ENCODE measurements at regions not wholly inside any gene's neighbourhood (a gene's known extent, or its start where the extent isn't known, plus 50 kb on each side); places are given as distances from the start of the nearest gene placed in this dataset.
A peak's percentile ranks its signal among the peaks of the same experiment; 100 is the strongest.

DNA sequence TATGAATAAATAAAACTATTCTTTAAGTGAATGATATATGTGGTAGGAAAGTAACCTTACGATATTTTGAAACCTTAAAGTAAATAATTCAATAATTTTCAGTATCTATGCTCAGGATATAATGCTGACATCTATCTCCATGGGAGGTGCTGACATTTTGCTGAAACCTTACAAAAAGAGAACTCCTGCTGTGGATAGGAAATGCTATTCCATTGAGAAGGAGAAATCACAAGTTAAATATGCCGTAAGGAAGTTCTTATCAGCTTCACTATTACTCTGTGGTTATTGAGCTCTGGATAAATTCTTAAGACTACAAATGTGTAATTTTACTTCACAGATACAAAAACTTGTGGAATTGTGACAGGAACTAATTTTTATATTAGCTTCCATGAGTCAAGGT lies 722.1 kb downstream of the TMTC2 start:
- DNase-seq: no peak

DNA sequence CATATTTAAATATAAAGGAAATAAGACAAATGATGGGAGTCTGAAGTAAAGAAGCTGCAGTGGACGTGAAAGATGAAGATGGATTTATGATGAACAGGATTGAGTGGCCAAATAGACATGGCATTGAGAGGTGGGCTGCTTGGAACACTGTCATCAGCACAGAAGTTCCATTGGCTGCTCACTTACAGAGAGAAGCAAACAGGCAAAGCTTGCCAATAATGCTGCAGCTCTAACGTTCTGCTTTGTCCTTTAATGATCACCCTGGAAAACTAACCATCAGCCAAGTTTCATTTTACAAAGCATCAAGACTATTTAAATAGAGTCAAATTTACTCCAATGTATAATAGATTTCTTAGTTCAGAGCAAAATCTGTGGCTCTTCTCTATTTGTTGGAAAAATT lies 721.4 kb downstream of the TMTC2 start:
- DNase-seq: no peak

DNA sequence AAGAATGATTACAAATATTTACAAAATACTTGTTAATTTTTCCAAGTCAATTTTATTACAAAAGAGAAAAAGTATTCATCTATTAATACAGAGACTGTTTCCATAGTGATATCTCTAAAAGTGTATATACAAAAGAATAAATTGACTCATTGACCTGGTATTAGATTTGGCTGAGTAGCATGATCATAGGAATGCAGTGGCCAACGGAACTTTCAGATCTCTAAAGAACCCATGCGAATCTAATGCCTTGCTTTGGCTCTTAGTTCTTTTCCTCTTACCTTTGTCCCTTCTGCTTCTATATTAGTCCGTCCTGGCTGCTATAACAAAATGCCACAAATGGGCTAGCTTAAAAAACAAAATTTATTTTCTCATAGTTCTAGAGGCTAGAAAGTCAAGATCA lies 717.8 kb downstream of the TMTC2 start:
- DNase-seq: no peak

DNA sequence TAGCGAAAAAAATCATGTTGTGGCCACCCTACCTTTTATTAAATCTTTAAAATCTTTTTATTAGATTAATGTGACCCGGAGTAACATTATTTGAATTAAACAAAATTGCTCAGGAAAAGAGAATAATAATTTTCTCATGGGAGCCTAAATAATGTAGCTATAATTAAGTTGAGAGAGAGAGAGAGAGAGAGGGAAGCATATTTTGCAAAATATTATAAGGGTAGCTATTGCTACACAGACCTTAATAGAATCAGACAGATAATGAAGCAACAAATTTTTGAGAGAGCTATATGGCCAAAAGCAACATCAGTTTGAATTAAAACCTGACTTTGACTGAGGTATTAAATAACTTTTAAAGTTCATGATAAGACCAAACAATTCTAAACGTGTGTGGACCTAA lies 703.5 kb downstream of the TMTC2 start:
- no peak for DNase-seq

DNA sequence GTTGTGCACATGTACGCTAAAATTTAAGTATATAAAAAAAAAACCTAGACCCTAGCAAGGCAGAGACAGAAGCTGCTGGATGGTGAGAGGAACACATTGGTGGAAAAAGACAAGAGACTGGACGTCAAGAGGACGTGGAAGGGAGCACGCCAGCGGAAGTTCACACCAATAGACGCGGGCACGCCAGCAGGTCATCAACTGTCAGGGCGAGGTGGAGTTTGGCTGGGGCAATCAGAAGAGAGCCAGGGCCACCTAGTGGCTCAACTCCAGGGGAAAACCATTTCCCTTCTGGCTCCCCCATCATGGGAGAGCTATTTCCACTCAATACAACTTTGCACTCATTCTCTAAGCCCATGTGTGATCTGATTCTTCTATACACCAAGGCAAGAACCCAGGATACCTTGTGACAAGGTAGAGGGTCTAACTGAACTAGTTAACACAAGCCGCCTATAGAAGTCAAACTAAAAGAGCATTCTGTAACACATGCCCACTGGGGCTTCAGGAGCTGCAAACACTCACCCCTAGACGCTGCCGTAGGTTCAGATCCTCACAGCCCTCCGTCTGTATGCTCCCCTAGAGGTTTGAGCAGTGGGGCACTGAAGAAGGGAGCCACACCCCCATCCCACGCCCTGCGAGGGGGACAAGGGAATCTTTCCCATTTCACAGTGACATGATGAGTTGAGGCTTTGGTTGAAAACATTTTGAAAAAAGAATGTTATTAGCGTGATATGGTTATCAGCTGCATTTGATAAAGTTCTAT lies 702.7 kb downstream of the TMTC2 start:
- DNase-seq: no peak

DNA sequence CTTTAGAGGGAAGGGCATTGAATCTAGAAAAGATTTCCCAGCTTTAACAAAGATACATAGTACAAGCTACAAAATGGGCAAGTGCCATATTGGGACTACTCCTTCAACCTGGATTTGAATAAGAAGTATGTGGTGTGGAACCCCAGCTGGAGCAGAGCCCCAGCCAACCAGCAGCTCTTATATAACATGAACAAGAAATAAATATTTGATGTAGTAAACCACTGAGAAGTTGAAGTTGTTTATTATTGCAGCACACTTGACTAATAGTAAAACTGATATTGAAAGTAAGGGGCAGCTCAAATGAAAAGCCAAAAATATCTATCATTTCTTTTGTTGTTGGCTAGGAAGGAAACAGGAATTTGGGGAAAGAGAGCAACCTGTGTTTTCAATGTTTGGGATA lies 701.8 kb downstream of the TMTC2 start:
- DNase-seq: no peak

DNA sequence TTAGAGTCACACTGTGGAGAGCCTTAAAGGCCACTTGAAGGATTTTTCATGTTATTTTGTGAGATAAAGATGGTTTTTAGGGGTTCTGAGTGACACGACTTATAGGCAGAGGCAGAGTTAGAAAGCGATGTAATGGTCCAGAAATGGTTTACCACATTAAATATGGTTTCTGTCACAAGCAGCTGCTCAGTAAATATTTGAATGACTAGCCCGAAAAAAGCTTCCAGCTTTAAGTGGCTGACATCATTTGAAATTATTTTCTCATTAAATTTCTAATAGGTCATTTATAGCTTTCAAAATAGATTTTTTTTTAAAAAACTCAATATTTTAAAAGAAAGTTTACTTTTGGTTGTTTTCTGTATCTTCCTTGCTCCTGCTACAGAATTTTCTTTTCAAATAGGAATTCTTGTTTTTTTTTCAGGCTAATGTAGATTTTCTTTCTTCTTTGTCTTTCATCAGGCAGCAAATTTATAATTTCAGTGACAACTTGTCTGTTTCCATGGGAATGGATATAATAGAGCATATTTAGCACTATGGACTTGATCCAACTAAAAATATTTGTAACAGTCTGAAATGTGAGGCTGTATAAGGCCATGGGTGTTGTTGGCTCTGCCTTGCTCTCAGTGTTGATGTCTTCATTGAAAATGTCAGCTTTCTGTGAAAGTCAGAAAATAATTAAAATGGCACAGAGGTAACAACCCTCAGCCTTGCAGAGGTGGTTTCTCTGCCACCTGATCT lies 700.0 kb downstream of the TMTC2 start:
- DNase-seq: no peak

DNA sequence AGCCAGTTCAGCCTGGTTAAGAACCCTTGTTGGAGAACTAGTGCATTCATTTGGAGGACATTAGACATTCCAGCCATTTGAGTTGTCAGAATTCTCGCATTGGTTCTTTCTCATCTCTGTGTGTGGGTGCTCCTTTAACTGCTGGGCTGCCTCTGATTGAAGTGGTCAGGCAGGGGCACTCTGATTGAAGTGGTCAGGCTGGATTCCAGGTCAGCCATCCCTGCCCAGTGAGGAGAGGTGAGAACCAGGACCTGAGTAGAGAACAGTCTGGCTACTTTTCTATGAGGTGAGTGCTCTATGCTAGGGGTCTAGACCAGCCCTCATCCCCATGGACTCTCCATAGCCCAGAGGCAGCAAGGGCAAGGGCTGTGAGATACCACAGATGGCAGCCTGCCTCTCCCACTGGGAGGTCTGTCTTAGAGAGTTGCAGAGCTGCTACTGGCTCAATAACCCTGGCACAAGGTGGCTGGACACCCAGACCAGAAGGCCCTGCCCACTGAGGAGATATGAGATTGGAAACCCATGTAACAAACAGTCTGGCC lies 691.6 kb downstream of the TMTC2 start:
- DNase-seq: no peak

DNA sequence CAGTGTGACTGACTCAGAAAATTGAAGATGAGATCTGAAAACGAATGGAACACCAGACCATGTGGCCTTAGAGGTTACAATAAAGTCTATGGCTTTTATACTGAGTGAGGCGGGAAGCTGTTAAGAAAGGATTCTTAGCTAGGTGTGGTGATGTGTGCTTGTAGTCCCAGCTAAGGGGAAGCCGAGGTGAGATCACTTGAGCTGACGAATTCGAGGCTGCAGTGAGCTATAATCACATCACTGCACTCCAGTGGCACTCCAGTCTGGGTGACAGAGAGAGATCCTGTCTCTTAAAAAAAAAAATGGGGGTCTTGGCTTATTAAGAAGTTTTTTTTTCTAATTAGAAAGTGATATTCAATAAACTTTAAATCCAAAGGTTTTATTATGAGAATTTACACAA lies 678.6 kb downstream of the TMTC2 start:
- no peak for DNase-seq

DNA sequence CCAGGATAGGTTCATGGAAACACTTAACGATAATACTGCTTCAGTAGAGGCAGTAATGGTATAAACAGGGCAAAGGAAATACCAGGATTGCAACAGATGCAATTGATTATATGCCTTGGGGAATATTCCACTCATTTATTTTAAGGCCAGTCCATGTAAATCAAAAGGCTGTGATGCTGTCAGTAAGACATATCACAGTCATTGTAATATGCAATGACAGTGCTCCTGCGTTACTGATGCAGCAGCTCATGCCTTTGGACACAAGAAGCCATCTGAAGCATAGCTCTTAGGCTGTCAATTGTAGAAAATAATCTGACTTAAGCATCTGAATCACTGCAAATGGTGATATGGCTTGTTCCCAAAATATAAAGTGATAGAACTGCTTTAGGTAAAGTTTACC lies 674.8 kb downstream of the TMTC2 start:
- DNase-seq: no peak

DNA sequence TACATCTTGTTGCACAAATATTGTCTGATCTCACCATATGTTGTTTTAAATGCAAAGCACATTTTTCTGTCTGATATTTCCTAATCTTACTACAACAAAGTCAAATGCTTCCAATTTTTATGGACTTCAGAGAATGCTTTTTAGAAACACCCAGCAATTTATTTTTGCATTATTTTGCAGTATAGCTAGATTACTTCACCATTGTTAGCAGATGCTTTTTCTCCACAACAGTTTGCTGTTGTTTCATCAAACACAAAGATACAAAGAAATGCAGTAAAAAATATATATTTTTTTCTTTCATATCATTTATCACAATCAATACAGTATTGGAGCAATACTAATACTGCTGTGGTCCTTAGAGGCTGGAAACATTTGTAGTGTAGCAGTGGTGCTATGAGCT lies 674.4 kb downstream of the TMTC2 start:
- no peak for DNase-seq

DNA sequence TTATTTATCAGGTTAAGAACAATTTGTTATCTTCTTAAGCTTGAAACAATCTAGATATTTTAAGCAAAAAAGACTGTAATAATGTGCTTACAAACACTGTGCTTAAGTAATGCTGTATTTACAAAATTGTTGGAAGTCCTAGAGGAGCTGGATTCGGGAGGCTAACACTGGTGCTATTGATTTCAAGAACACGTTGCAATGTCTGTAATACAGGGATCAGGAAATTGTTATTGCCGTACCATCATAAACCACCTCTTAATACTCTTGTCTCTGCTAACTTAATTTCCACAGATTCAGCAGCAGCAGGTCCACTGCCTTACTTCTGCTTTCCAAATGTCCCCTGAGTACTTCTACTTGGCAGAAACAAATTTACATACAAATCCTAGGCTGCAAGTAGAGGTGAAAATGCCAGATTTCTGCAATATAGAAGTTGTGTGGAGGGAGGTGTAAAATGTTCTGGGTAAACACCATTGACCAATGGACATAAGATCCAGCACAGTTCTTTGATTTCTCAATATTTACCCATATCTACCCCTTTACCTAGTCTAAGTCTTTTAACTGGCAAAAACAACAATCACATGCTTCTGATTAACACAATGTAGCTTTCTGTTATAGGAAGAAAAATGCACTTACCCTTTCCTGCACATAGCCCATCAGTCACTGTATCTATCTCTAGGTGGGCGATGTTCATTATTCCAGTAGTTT lies 663.4 kb downstream of the TMTC2 start:
- DNase-seq: no peak

DNA sequence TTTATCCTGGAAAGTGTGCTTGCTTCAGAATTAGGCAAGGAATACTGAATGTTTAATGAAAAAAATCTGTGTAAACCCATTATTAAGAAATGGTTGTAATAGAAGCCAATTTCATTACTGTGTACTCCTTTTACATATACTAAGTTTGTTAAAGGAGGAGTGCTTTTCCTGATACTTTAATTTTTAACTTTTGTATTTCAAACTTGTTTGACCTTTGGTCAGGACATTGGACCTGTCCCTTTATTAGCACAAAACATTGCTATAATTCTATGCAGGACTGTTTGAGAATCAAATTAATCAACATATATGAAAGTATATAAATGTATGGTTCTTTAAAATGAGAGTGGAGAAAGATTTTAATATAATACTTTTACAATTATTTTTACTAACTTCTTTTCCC lies 659.6 kb downstream of the TMTC2 start:
- DNase-seq: no peak

DNA sequence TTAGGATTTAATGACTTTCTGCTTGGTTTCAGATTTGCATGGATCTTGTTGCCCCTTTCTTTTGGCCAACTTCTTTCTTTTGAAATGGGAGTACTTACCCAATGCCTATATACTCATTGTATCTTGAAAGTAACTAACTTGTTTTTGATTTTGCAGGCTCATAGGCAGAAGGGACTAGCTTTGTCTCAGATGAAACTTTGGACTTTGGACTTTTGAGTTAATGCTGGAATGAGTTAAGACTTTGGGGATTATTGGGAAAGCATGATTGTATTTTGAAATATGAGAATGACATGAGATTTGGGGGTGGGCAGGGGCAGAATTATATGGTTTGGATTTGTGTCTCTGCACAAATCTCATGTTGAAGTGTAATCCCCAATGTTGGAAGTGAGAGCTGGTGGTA lies 657.1 kb downstream of the TMTC2 start:
- no peak for DNase-seq

DNA sequence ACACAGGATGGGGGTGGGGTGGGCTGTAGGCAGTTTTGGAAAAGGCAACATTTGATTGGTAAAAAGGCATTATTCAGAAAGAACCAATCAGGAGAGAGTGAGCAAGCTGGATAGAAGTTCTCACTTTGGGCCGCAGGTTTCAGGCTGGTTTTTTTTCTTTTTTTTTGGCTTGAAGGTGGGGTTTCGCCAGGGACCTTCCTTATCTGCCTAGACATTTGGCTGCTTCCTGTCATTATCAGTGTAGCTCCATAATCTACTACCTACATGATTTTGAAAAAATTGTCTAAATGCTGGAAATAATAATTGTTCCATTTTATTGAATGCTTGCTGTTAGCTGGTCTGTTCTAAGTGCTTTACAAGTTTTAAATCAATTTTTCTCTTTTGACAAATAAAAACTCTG lies 649.0 kb downstream of the TMTC2 start:
- DNase-seq: no peak

DNA sequence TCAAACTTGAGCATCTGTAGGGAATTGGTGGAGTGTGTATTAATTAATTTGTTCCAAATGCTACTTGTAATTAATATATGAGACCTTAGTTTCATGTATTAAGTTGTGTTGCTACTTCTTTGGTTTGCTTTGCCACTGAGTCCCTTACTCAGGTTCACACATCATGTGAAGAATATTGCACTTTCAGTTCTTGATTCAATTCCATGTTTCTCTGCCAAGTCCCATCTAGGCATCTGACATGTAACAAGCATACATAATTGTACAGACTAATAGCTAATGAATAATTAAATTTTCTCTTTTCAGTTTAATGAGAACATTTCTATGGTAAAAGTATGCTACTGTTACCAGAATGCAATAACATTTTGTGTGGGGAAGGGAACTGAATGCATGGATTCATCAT lies 640.0 kb downstream of the TMTC2 start:
- no peak for DNase-seq

DNA sequence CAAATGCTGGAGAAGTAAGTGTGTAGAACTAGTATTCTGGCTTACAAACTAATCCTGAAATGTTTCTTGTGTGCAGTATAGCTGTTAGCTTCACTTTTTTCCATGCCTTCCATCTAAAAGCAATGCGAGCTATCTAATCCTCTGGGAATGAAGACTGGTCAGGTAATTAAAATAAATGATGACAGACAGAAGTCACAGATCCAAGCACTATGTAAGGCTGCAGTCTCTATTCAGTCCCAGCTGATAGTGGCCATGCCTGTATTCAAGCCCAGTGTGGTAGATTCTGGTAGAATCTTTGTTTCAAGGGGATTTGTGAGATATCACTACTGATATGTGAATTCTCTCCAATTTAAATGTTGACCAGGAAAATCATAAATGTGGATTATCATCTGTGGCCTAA lies 637.2 kb downstream of the TMTC2 start:
- no peak for DNase-seq

DNA sequence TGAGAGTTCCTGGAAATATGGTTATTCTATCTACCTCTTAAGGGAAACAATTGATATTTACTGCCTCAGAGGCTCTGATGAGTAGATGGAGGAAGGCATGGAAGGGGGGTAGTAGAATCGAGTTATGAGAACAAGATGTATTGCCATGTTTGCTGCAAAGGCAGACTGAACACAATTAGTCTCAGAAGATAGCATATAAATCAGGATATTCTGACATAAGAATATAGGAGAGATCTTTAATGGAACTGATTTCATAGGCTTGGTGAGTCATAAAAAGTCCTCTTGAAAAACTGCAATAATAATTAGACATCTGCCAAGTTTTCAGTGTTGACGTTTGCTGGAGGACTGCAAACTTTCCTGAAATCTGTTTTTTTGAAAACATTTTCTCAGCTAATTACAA lies 636.1 kb downstream of the TMTC2 start:
- no peak for DNase-seq

DNA sequence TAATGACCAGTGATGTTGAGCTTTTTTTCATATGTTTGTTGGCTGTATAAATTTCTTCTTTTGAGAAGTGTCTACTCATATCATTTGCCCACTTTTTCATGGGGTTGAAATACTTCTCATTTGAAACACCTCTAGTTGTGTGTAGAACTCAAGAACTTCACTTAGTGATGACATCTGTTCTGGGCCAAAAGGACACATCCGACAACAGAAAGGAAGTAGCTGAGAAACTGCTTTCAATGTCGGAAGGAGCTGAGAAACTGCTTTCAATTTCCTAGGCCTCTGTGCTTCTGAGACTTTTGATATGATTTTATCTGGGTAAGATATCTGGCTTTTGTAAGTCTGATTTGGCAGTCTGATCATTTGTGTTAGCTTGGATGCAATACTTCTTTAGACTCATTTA lies 635.3 kb downstream of the TMTC2 start:
- DNase-seq: no peak

DNA sequence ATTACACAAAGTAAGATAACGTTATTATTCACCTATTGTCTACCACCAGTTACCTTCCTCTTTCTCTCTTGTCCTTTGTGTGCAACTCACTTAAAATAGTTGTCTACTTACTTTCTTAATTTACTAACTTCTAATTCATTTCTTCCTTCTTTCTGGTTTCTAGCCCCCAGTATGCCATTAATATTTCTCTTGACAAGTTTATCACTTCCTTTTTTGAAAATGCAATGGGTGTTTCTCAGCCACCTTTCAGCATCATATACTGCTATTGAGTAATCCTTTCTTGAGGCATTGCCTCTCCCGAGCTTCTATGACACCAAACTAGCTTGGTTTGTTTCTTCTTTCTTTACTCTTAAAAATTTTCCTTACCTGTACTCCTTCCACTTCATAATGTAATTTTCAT lies 633.6 kb downstream of the TMTC2 start:
- no peak for DNase-seq

DNA sequence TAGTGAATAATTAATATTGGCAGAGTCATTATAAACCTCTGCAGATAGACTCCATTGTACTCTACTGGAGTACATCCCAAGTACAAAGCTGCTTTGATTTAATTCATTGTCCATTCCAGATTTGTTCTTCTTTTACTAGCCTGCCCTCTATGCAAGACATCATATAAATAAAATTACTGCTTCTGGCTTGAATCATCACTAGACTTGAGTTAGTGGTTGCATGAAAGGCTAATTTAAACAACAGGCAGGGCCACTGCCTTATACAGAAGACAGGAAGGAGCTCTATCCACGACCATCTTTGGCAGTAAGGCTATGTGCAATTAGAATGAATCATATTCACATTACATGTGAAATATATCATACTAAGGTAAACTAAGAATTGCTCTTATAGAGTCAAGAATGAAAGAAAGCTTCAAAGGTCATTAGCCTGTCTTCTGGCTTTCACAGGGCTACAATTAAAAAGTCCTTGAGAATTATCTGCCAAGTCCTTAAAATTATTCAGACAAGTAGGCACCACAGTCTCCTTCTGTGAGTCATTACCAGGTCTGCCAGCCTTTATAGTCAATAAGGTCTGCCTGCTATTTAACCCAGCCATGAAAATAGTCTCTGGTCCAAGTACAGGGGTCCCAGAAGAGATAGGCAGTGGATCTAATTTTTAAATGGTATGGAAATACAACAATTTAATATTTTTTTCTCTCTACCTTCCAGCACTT lies 631.8 kb downstream of the TMTC2 start:
- peak; percentile 78 for DNase-seq

DNA sequence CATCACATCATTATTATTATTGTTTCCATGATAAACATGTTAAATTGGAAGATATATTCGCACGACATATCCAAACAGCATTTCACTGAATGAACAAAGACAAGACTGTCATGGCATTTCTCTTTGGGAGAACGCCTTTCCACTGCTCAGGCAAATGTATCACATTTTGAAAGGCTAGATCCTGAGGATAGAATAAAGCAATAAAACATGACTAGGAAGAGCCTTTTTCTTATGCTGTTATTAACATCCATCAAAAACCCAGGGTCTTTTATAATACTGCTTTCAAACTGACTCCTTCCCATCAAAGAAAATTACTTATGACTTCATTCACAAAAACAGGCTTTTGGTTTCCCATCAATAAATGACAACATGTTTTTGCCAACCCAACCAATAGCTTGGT lies 630.9 kb downstream of the TMTC2 start:
- peak; percentile 29 for DNase-seq

DNA sequence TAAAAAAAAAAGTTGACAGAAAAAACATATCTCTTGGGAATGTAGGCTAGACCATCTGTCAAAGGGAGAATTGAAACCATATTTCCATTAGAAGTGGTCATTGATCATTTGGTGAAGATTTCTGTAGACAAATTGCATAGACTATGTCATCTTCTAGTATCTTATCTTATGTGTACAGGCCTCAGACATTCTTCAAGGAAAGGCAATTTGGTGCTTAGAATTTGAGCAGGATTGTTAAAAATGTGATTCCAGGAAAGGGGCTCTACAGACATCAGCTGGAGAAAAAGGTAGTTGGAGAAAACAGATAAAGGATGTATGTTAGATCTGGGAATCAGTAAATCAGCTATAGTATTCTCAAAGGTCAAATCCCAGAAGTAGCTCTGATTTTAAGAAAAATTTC lies 627.1 kb downstream of the TMTC2 start:
- no peak for DNase-seq
